ENCODE measurements at regions not wholly inside any gene's neighbourhood (a gene's known extent, or its start where the extent isn't known, plus 50 kb on each side); places are given as distances from the start of the nearest gene placed in this dataset.
A peak's percentile ranks its signal among the peaks of the same experiment; 100 is the strongest.

- in situ Hi-C loops (cut with MboI): no loop called here
- Histone ChIP-seq H3K9me3 (ENCODE audit: low read depth) (no peaks in the 10 kb centered on the region), H3K27me3 (replicated peaks; ENCODE audit: insufficient read depth) (no peaks in the 10 kb centered on the region), H3F3A (ENCODE audit: insufficient read depth) (no peaks in the 10 kb centered on the region), H3K9me2 (ENCODE audit: insufficient read depth) (no peaks in the 10 kb centered on the region), H3K9ac (no peak overlapping the region), H3K4me1 (ENCODE audit: insufficient read depth) (no peaks in the 10 kb centered on the region), H3K4me2 (ENCODE audit: unreplicated experiment) (no peak overlapping the region), H3K27ac (no peak overlapping the region), H3K79me2 (ENCODE audit: insufficient read depth) (no peaks in the 10 kb centered on the region), H3K36me3 (ENCODE audit: low read depth) (no peaks in the 10 kb centered on the region), H3K4me3 (no peak overlapping the region), H4K20me1 (ENCODE audit: insufficient read depth) (no peaks in the 10 kb centered on the region), H2AFZ (0 out of 2 replicates have a peak overlapping the region, but pooled peaks have one; percentile 3)
- 29 to 30% methylated on average over 2 of the region's 2 CpGs for WGBS, 2 experiments (ENCODE audit: low coverage in 1 of 2, low lambda C conversion rate in 2 of 2, missing lambda C conversion rate in 2 of 2)
- TF ChIP-seq EZH2 (IDR thresholded peaks at IDR 0.05; ENCODE audit: insufficient read depth, poor library complexity, severe bottlenecking): no peak
- no peak for TF ChIP-seq EZH2phosphoT487 (IDR thresholded peaks at IDR 0.05; ENCODE audit: insufficient read depth, low read depth)
- no peak for DNase-seq
Measured at GRCh38 chr6:72504406-72504805, 117.5 kb upstream of the KCNQ5 start.

GRCh38 chr6:72505446-72505845 is 116.4 kb upstream of the KCNQ5 start:
- Histone ChIP-seq H4K20me1 (ENCODE audit: insufficient read depth) (no peaks in the 10 kb centered on the region), H3F3A (ENCODE audit: insufficient read depth) (no peaks in the 10 kb centered on the region), H3K4me3 (no peak overlapping the region), H3K4me1 (ENCODE audit: insufficient read depth) (no peaks in the 10 kb centered on the region), H3K9me2 (ENCODE audit: insufficient read depth) (no peaks in the 10 kb centered on the region), H3K27ac (no peak overlapping the region), H3K9me3 (ENCODE audit: low read depth) (no peaks in the 10 kb centered on the region), H3K4me2 (ENCODE audit: unreplicated experiment) (no peak overlapping the region), H3K9ac (no peak overlapping the region), H3K36me3 (ENCODE audit: low read depth) (no peaks in the 10 kb centered on the region), H3K27me3 (replicated peaks; ENCODE audit: insufficient read depth) (no peaks in the 10 kb centered on the region), H3K79me2 (ENCODE audit: insufficient read depth) (no peaks in the 10 kb centered on the region), H2AFZ (no peak overlapping the region)
- in situ Hi-C loops (cut with MboI): no loop called here
- TF ChIP-seq EZH2phosphoT487 (IDR thresholded peaks at IDR 0.05; ENCODE audit: insufficient read depth, low read depth): no peak
- TF ChIP-seq EZH2 (IDR thresholded peaks at IDR 0.05; ENCODE audit: insufficient read depth, poor library complexity, severe bottlenecking): no peak
- DNase-seq: no peak
- 21 to 47% methylated on average over 2 of the region's 2 CpGs for WGBS, 2 experiments (ENCODE audit: low coverage in 1 of 2, low lambda C conversion rate in 2 of 2, missing lambda C conversion rate in 2 of 2)

GRCh38 chr6:72519871-72520270 is 102.0 kb upstream of the KCNQ5 start:
- TF ChIP-seq EZH2phosphoT487 (IDR thresholded peaks at IDR 0.05; ENCODE audit: insufficient read depth, low read depth) (no peak), EZH2 (IDR thresholded peaks at IDR 0.05; ENCODE audit: insufficient read depth, poor library complexity, severe bottlenecking) (no peak)
- Histone ChIP-seq H3K9me2 (ENCODE audit: insufficient read depth) (no peaks in the 10 kb centered on the region), H3K79me2 (ENCODE audit: insufficient read depth) (no peaks in the 10 kb centered on the region), H3K9ac (no peak overlapping the region), H3K9me3 (ENCODE audit: low read depth) (no peaks in the 10 kb centered on the region), H3F3A (ENCODE audit: insufficient read depth) (no peaks in the 10 kb centered on the region), H3K27ac (no peak overlapping the region), H4K20me1 (ENCODE audit: insufficient read depth) (no peaks in the 10 kb centered on the region), H3K36me3 (ENCODE audit: low read depth) (no peaks in the 10 kb centered on the region), H3K4me3 (no peak overlapping the region), H3K4me2 (ENCODE audit: unreplicated experiment) (no peak overlapping the region), H2AFZ (no peak overlapping the region), H3K27me3 (replicated peaks; ENCODE audit: insufficient read depth) (no peaks in the 10 kb centered on the region), H3K4me1 (ENCODE audit: insufficient read depth) (no peaks in the 10 kb centered on the region; the same call in 1 of the 2 replicates)
- DNase-seq: no peak
- in situ Hi-C loops (cut with MboI): no loop called here

GRCh38 chr6:72521684-72522083 is 100.2 kb upstream of the KCNQ5 start:
- no peaks in the 10 kb centered on the region for H3F3A ChIP-seq (ENCODE audit: insufficient read depth)
- H3K4me2 ChIP-seq (ENCODE audit: unreplicated experiment): no peak overlapping the region
- no peaks in the 10 kb centered on the region for H3K9me2 ChIP-seq (ENCODE audit: insufficient read depth)
- no peaks in the 10 kb centered on the region for H3K9me3 ChIP-seq (ENCODE audit: low read depth)
- no peak for TF ChIP-seq EZH2 (IDR thresholded peaks at IDR 0.05; ENCODE audit: insufficient read depth, poor library complexity, severe bottlenecking)
- no peak for TF ChIP-seq EZH2phosphoT487 (IDR thresholded peaks at IDR 0.05; ENCODE audit: insufficient read depth, low read depth)
- no peak overlapping the region for H3K4me3 ChIP-seq
- H3K79me2 ChIP-seq (ENCODE audit: insufficient read depth): no peaks in the 10 kb centered on the region
- no peaks in the 10 kb centered on the region for H4K20me1 ChIP-seq (ENCODE audit: insufficient read depth)
- WGBS, 2 experiments (ENCODE audit: low coverage in 1 of 2, low lambda C conversion rate in 2 of 2, missing lambda C conversion rate in 2 of 2): 22 to 45% methylated on average over 1 of the region's 1 CpG
- peak overlapping the region; percentile 31; the same call in 1 of the 2 replicates for H2AFZ ChIP-seq
- no peaks in the 10 kb centered on the region for H3K36me3 ChIP-seq (ENCODE audit: low read depth)
- H3K27me3 ChIP-seq (replicated peaks; ENCODE audit: insufficient read depth): no peaks in the 10 kb centered on the region
- in situ Hi-C loops (cut with MboI): no loop called here
- no peak overlapping the region for H3K9ac ChIP-seq
- H3K4me1 ChIP-seq (ENCODE audit: insufficient read depth): peaks cover 12% of the 10 kb centered on the region
- DNase-seq: no peak
- no peak overlapping the region for H3K27ac ChIP-seq

GRCh38 chr6:72522735-72523141 is 99.1 kb upstream of the KCNQ5 start:
- H3F3A ChIP-seq (ENCODE audit: insufficient read depth): no peaks in the 10 kb centered on the region
- no peaks in the 10 kb centered on the region for H3K27me3 ChIP-seq (replicated peaks; ENCODE audit: insufficient read depth)
- no peaks in the 10 kb centered on the region for H4K20me1 ChIP-seq (ENCODE audit: insufficient read depth)
- no peaks in the 10 kb centered on the region for H3K79me2 ChIP-seq (ENCODE audit: insufficient read depth)
- no peak overlapping the region for H2AFZ ChIP-seq
- no peaks in the 10 kb centered on the region for H3K9me2 ChIP-seq (ENCODE audit: insufficient read depth)
- no peak for DNase-seq
- no peak overlapping the region for H3K4me3 ChIP-seq
- in situ Hi-C loops (cut with MboI): no loop called here
- no peak overlapping the region for H3K4me2 ChIP-seq (ENCODE audit: unreplicated experiment)
- no peak for TF ChIP-seq EZH2phosphoT487 (IDR thresholded peaks at IDR 0.05; ENCODE audit: insufficient read depth, low read depth)
- no peak for TF ChIP-seq EZH2 (IDR thresholded peaks at IDR 0.05; ENCODE audit: insufficient read depth, poor library complexity, severe bottlenecking)
- 54 to 66% methylated on average over 5 of the region's 5 CpGs for WGBS, 2 experiments (ENCODE audit: low coverage in 1 of 2, low lambda C conversion rate in 2 of 2, missing lambda C conversion rate in 2 of 2)
- H3K9me3 ChIP-seq (ENCODE audit: low read depth): no peaks in the 10 kb centered on the region
- H3K27ac ChIP-seq: no peak overlapping the region
- H3K9ac ChIP-seq: no peak overlapping the region
- no peaks in the 10 kb centered on the region for H3K36me3 ChIP-seq (ENCODE audit: low read depth)
- peaks cover 12% of the 10 kb centered on the region for H3K4me1 ChIP-seq (ENCODE audit: insufficient read depth)

Measured in GM23248 (cell line).